HEK293 (cell line): ENCODE measurements at regions not wholly inside any gene's neighbourhood (a gene's known extent, or its start where the extent isn't known, plus 50 kb on each side); places are given as distances from the start of the nearest gene placed in this dataset.

Source experiments
- CTCF ChIA-PET: fragments of 350-600 bp; formaldehyde crosslinking; extraction: SDS; loops from one replicate; lab custom pipeline; 2021; ENCODE audit warnings: antibody characterized with exemption; lab: Yijun Ruan, JAX
- POLR2A ChIA-PET: fragments of 300-600 bp; formaldehyde crosslinking; extraction: SDS; loops from one replicate; lab custom pipeline; 2020; ENCODE audit warnings: antibody characterized with exemption, inconsistent platforms; lab: Yijun Ruan, JAX
- H3K27ac ChIP-seq: fragments of 200-500 bp; sonication (Bioruptor generic); 2 replicates; pipeline ENCODE4 v1.5.1; 2014; ENCODE audit warnings: low read depth, low read length, control low read depth, inconsistent platforms; ENCODE audit errors: extremely low read depth
- H3K36me3 ChIP-seq, 2 experiments: fragments of 200-500 bp in 1 of 2; sonication (Bioruptor generic) in 1 of 2; 1 replicate in 1 of 2; 2 replicates in 1 of 2; pipeline ENCODE4 v1.5.1; 2014 to 2017; ENCODE audit warnings: inconsistent platforms in 2 of 2, low read length in 2 of 2; ENCODE audit not compliant: control insufficient read depth in 2 of 2, insufficient read depth in 1 of 2
- H3K4me1 ChIP-seq: fragments of 200-500 bp; sonication (Bioruptor generic); 2 replicates; pipeline ENCODE4 v1.5.1; 2014; ENCODE audit warnings: mild to moderate bottlenecking, low read length, inconsistent platforms; ENCODE audit not compliant: control insufficient read depth, insufficient read depth
- H3K4me3 ChIP-seq: 2 replicates; pipeline ENCODE4 v1.5.1; 2011; ENCODE audit warnings: low read depth, mild to moderate bottlenecking, control low read depth, low read length, moderate library complexity
- H3K9me3 ChIP-seq: fragments of 200-500 bp; sonication (Bioruptor generic); 2 replicates; pipeline ENCODE4 v1.5.1; 2014; ENCODE audit warnings: low read depth, low read length, inconsistent platforms; ENCODE audit not compliant: control insufficient read depth, insufficient read depth
- GLIS1 ChIP-seq: fragments of 450-650 bp; formaldehyde crosslinking; IDR thresholded peaks from 2 replicates; pipeline ENCODE4 v1.5.1; 2016; ENCODE audit warnings: missing biosample characterization, missing genetic modification characterization
- IKZF3 ChIP-seq: fragments of 450-650 bp; IDR thresholded peaks from 2 replicates; pipeline ENCODE4 v1.5.0; 2018; ENCODE audit warnings: missing biosample characterization, mild to moderate bottlenecking, missing genetic modification characterization, moderate library complexity
- KLF1 ChIP-seq: fragments of 450-650 bp; formaldehyde crosslinking; IDR thresholded peaks from 2 replicates; pipeline ENCODE4 v1.5.1; 2016; ENCODE audit warnings: missing biosample characterization, missing genetic modification characterization
- MEIS1 ChIP-seq: sonication (generic); formaldehyde crosslinking; IDR thresholded peaks from 2 replicates; pipeline ENCODE4 v1.8.1; 2022; ENCODE audit warnings: missing genetic modification reagents, mild to moderate bottlenecking, borderline replicate concordance
- MYNN ChIP-seq: fragments of 450-650 bp; formaldehyde crosslinking; IDR thresholded peaks from 2 replicates; pipeline ENCODE4 v1.5.1; 2016; ENCODE audit warnings: missing biosample characterization, missing genetic modification characterization, borderline replicate concordance
- PRDM1 ChIP-seq: fragments of 450-650 bp; formaldehyde crosslinking; IDR thresholded peaks from 2 replicates; pipeline ENCODE4; 2016; ENCODE audit warnings: missing biosample characterization, missing genetic modification characterization
- RBAK ChIP-seq: fragments of 450-650 bp; formaldehyde crosslinking; IDR thresholded peaks from 2 replicates; pipeline ENCODE4 v1.5.1; 2016; ENCODE audit warnings: missing biosample characterization, missing genetic modification characterization
- SP2 ChIP-seq: fragments of 450-650 bp; formaldehyde crosslinking; IDR thresholded peaks from 2 replicates; pipeline ENCODE4 v1.5.1; 2016; ENCODE audit warnings: missing biosample characterization, missing genetic modification characterization
- SP7 ChIP-seq: fragments of 450-650 bp; formaldehyde crosslinking; IDR thresholded peaks from 2 replicates; pipeline ENCODE4 v1.5.1; 2016; ENCODE audit warnings: missing biosample characterization, missing genetic modification characterization
- ZBTB8A ChIP-seq: fragments of 450-650 bp; formaldehyde crosslinking; IDR thresholded peaks from 2 replicates; pipeline ENCODE4 v1.5.1; 2016; ENCODE audit warnings: missing biosample characterization, missing genetic modification characterization
- ZNF10 ChIP-seq: fragments of 450-650 bp; formaldehyde crosslinking; IDR thresholded peaks from 2 replicates; pipeline ENCODE4 v1.5.1; 2017; ENCODE audit warnings: missing biosample characterization, missing genetic modification characterization
- ZNF114 ChIP-seq: fragments of 450-650 bp; formaldehyde crosslinking; IDR thresholded peaks from 2 replicates; pipeline ENCODE4 v1.5.0; 2017; ENCODE audit warnings: missing biosample characterization, missing genetic modification characterization
- ZNF133 ChIP-seq: fragments of 450-650 bp; formaldehyde crosslinking; IDR thresholded peaks from 2 replicates; pipeline ENCODE4 v1.5.1; 2016; ENCODE audit warnings: missing biosample characterization, missing genetic modification characterization
- ZNF138 ChIP-seq: fragments of 450-650 bp; formaldehyde crosslinking; IDR thresholded peaks from 2 replicates; pipeline ENCODE4 v1.5.1; 2016; ENCODE audit warnings: missing biosample characterization, missing genetic modification characterization, borderline replicate concordance
- ZNF174 ChIP-seq: fragments of 450-650 bp; formaldehyde crosslinking; IDR thresholded peaks from 2 replicates; pipeline ENCODE4 v1.5.0; 2017; ENCODE audit warnings: missing biosample characterization, mild to moderate bottlenecking, missing genetic modification characterization
- ZNF2 ChIP-seq: fragments of 450-650 bp; formaldehyde crosslinking; IDR thresholded peaks from 2 replicates; pipeline ENCODE4 v1.5.1; 2016; ENCODE audit warnings: missing biosample characterization, missing genetic modification characterization
- ZNF24 ChIP-seq: fragments of 450-650 bp; formaldehyde crosslinking; IDR thresholded peaks from 2 replicates; pipeline ENCODE4 v1.5.1; 2016; ENCODE audit warnings: missing biosample characterization, missing genetic modification characterization
- ZNF266 ChIP-seq: fragments of 450-650 bp; formaldehyde crosslinking; IDR thresholded peaks from 2 replicates; pipeline ENCODE4 v1.5.1; 2016; ENCODE audit warnings: missing biosample characterization, missing genetic modification characterization, low read depth
- ZNF48 ChIP-seq: fragments of 450-650 bp; formaldehyde crosslinking; IDR thresholded peaks from 2 replicates; pipeline ENCODE4 v1.5.1; 2016; ENCODE audit warnings: missing biosample characterization, missing genetic modification characterization
- ZNF510 ChIP-seq: fragments of 450-650 bp; formaldehyde crosslinking; IDR thresholded peaks from 2 replicates; pipeline ENCODE4 v1.5.1; 2018; ENCODE audit warnings: mild to moderate bottlenecking, missing genetic modification characterization, missing biosample characterization; ENCODE audit not compliant: insufficient replicate concordance
- ZNF555 ChIP-seq: fragments of 450-650 bp; formaldehyde crosslinking; conservative IDR thresholded peaks from 2 replicates; pipeline ENCODE4 v1.5.1; 2017; ENCODE audit warnings: missing biosample characterization, mild to moderate bottlenecking, missing genetic modification characterization, inconsistent platforms
- ZNF558 ChIP-seq: fragments of 450-650 bp; formaldehyde crosslinking; IDR thresholded peaks from 2 replicates; pipeline ENCODE4 v1.5.1; 2016; ENCODE audit warnings: missing biosample characterization, missing genetic modification characterization
- ZNF623 ChIP-seq: fragments of 450-650 bp; formaldehyde crosslinking; IDR thresholded peaks from 2 replicates; pipeline ENCODE4 v1.5.1; 2016; ENCODE audit warnings: missing biosample characterization, missing genetic modification characterization
- ZNF624 ChIP-seq: fragments of 450-650 bp; formaldehyde crosslinking; IDR thresholded peaks from 2 replicates; pipeline ENCODE4 v1.5.1; 2017; ENCODE audit warnings: missing biosample characterization, missing genetic modification characterization
- ZNF654 ChIP-seq: fragments of 450-650 bp; formaldehyde crosslinking; IDR thresholded peaks from 2 replicates; pipeline ENCODE4 v1.5.1; 2016; ENCODE audit warnings: low read depth, missing biosample characterization, missing genetic modification characterization
- ZNF768 ChIP-seq: fragments of 450-650 bp; formaldehyde crosslinking; IDR thresholded peaks from 2 replicates; pipeline ENCODE4 v1.5.1; 2018; ENCODE audit warnings: missing biosample characterization, mild to moderate bottlenecking, missing genetic modification characterization
- TF ChIP-seq, protein P1 (sequence below): fragments of 450-650 bp; formaldehyde crosslinking; IDR thresholded peaks from 2 replicates; pipeline ENCODE4 v1.5.1; 2017; ENCODE audit warnings: missing biosample characterization, missing genetic modification characterization
- TF ChIP-seq, protein P2 (sequence below): fragments of 450-650 bp; formaldehyde crosslinking; IDR thresholded peaks from 2 replicates; pipeline ENCODE4 v1.5.1; 2016; ENCODE audit warnings: missing biosample characterization, missing genetic modification characterization
- TF ChIP-seq, protein P3 (sequence below): fragments of 450-650 bp; formaldehyde crosslinking; IDR thresholded peaks from 2 replicates; pipeline ENCODE4 v1.5.1; 2016; ENCODE audit warnings: missing biosample characterization, missing genetic modification characterization, borderline replicate concordance
- TF ChIP-seq, protein P4 (sequence below): fragments of 450-650 bp; formaldehyde crosslinking; IDR thresholded peaks from 2 replicates; pipeline ENCODE4 v1.5.1; 2016; ENCODE audit warnings: missing biosample characterization, missing genetic modification characterization

DNA sequence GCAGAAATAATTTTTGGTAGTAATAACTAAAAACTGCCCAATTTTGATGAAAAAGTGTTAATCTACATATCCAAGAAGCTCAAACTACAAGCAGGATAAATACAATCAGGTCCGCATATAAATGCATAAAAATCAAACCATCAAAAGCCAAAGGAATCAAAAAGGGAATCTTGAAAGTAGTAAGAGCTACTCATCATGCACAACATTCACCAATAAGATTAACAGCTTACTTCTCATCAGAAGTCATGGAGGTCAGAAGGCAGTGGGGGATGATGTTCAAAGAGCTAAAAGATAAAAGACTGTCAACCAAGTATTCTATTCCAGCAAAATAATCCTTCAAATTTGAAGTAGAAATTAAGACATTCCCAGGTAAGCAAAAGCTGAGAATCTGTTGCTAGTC is 76.4 kb downstream of the CRPPA start:
- TF ChIP-seq GLIS1 (tag by site-specific recombination) (no peak), ZNF174 (no peak), KLF1 (tag by site-specific recombination) (no peak), MYNN (tag by site-specific recombination) (no peak), RBAK (no peak), ZNF138 (tag by site-specific recombination) (no peak), MEIS1 (no peak), SP7 (tag by site-specific recombination) (no peak), ZNF555 (no peak), ZNF768 (no peak), ZNF624 (tag by site-specific recombination) (no peak), ZNF48 (tag by site-specific recombination) (no peak), IKZF3 (tag by site-specific recombination) (no peak), ZNF654 (no peak), ZNF266 (no peak), ZNF510 (tag by site-specific recombination) (no peak)
- TF ChIP-seq, protein P1, sequence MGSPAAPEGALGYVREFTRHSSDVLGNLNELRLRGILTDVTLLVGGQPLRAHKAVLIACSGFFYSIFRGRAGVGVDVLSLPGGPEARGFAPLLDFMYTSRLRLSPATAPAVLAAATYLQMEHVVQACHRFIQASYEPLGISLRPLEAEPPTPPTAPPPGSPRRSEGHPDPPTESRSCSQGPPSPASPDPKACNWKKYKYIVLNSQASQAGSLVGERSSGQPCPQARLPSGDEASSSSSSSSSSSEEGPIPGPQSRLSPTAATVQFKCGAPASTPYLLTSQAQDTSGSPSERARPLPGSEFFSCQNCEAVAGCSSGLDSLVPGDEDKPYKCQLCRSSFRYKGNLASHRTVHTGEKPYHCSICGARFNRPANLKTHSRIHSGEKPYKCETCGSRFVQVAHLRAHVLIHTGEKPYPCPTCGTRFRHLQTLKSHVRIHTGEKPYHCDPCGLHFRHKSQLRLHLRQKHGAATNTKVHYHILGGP: no peak
- TF ChIP-seq, protein P2, sequence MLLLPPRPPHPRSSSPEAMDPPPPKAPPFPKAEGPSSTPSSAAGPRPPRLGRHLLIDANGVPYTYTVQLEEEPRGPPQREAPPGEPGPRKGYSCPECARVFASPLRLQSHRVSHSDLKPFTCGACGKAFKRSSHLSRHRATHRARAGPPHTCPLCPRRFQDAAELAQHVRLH (tag by site-specific recombination): no peak
- TF ChIP-seq, protein P3, sequence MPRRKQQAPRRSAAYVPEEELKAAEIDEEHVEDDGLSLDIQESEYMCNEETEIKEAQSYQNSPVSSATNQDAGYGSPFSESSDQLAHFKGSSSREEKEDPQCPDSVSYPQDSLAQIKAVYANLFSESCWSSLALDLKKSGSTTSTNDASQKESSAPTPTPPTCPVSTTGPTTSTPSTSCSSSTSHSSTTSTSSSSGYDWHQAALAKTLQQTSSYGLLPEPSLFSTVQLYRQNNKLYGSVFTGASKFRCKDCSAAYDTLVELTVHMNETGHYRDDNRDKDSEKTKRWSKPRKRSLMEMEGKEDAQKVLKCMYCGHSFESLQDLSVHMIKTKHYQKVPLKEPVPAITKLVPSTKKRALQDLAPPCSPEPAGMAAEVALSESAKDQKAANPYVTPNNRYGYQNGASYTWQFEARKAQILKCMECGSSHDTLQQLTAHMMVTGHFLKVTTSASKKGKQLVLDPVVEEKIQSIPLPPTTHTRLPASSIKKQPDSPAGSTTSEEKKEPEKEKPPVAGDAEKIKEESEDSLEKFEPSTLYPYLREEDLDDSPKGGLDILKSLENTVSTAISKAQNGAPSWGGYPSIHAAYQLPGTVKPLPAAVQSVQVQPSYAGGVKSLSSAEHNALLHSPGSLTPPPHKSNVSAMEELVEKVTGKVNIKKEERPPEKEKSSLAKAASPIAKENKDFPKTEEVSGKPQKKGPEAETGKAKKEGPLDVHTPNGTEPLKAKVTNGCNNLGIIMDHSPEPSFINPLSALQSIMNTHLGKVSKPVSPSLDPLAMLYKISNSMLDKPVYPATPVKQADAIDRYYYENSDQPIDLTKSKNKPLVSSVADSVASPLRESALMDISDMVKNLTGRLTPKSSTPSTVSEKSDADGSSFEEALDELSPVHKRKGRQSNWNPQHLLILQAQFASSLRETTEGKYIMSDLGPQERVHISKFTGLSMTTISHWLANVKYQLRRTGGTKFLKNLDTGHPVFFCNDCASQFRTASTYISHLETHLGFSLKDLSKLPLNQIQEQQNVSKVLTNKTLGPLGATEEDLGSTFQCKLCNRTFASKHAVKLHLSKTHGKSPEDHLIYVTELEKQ (tag by site-specific recombination): no peak
- ChIA-PET CTCF (interaction anchor here (0.6 to 1.2 kb wide), 2 partner anchors 229 to 283 kb away, joined by 4 to 5 read pairs; no protein-coding TSS in a partner anchor), POLR2A (no interaction called here)

DNA sequence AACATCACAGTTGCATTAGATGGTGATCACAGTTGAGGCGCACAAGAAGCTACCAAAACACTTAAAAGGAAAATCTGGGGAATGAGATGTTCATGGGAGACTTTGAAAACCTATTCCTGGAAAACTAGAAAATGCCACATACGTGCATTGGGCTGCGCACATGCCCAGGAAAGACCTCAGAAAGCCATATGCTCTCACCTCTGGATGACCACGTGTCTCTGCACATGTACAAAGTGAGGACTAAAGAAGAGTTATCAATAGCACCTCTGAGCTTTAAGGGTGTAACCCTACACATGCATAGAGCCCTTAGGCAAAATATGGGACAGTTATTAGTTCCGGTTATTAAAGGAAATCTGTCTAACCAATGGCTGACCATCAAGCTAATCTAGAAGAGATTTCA is 77.7 kb downstream of the CRPPA start:
- ChIA-PET CTCF (interaction anchor here (0.6 kb wide), 1 partner anchor 108 kb away, joined by 4 read pairs; no protein-coding TSS in a partner anchor), POLR2A (no interaction called here)
- H3K27ac ChIP-seq: no peak overlapping the region
- no peaks in the 10 kb centered on the region for H3K9me3 ChIP-seq
- no peak overlapping the region for H3K4me3 ChIP-seq
- H3K36me3 ChIP-seq: no peaks in the 10 kb centered on the region
- peaks cover 2% of the 10 kb centered on the region; the same call in 1 of the 2 replicates for H3K4me1 ChIP-seq
- no peak for TF ChIP-seq PRDM1 (tag by site-specific recombination)
- TF ChIP-seq ZNF2: no peak
- TF ChIP-seq, protein P4, sequence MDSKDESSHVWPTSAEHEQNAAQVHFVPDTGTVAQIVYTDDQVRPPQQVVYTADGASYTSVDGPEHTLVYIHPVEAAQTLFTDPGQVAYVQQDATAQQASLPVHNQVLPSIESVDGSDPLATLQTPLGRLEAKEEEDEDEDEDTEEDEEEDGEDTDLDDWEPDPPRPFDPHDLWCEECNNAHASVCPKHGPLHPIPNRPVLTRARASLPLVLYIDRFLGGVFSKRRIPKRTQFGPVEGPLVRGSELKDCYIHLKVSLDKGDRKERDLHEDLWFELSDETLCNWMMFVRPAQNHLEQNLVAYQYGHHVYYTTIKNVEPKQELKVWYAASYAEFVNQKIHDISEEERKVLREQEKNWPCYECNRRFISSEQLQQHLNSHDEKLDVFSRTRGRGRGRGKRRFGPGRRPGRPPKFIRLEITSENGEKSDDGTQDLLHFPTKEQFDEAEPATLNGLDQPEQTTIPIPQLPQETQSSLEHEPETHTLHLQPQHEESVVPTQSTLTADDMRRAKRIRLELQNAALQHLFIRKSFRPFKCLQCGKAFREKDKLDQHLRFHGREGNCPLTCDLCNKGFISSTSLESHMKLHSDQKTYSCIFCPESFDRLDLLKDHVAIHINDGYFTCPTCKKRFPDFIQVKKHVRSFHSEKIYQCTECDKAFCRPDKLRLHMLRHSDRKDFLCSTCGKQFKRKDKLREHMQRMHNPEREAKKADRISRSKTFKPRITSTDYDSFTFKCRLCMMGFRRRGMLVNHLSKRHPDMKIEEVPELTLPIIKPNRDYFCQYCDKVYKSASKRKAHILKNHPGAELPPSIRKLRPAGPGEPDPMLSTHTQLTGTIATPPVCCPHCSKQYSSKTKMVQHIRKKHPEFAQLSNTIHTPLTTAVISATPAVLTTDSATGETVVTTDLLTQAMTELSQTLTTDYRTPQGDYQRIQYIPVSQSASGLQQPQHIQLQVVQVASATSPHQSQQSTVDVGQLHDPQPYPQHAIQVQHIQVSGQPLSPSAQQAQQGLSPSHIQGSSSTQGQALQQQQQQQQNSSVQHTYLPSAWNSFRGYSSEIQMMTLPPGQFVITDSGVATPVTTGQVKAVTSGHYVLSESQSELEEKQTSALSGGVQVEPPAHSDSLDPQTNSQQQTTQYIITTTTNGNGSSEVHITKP (tag by site-specific recombination): no peak
- TF ChIP-seq ZNF133 (tag by site-specific recombination): no peak
- no peak for TF ChIP-seq ZNF24 (tag by site-specific recombination)
- no peak for TF ChIP-seq SP2
- TF ChIP-seq ZBTB8A (tag by site-specific recombination): no peak
- TF ChIP-seq ZNF114: no peak
- no peak for TF ChIP-seq ZNF10
- no peak for TF ChIP-seq ZNF558 (tag by site-specific recombination)
- no peak for TF ChIP-seq ZNF623 (tag by site-specific recombination)

More for the DNA sequence above, 76.4 kb downstream of the CRPPA start:
- H3K9me3 ChIP-seq: no peaks in the 10 kb centered on the region
- peaks cover 2% of the 10 kb centered on the region; the same call in 1 of the 2 replicates for H3K4me1 ChIP-seq
- H3K4me3 ChIP-seq: no peak overlapping the region
- no peak overlapping the region for H3K27ac ChIP-seq
- no peaks in the 10 kb centered on the region for H3K36me3 ChIP-seq
